Stimulated activated CD4-positive, alpha-beta T cell treated with anti-CD3 and anti-CD28 coated beads, Interleukin-1b, Interleukin-23, amount 100 ng/mL, for 48 hours (primary cell): ENCODE measurements at regions not wholly inside any gene's neighbourhood (a gene's known extent, or its start where the extent isn't known, plus 50 kb on each side); places are given as distances from the start of the nearest gene placed in this dataset.
A peak's percentile ranks its signal among the peaks of the same experiment; 100 is the strongest.

Experiments used
- DNase-seq: peaks from one replicate; pipeline ENCODE4 v3.0.0-alpha.2; 2020

GRCh38 chr4:138851391-138852335 lies 163.9 kb upstream of the NOCT start:
- DNase-seq: no peak

- no peak for DNase-seq
Measured at GRCh38 chr4:138845664-138846063, 169.9 kb upstream of the NOCT start.

- DNase-seq: no peak
Measured at GRCh38 chr4:138845054-138845453, 170.5 kb upstream of the NOCT start.

GRCh38 chr4:138843616-138844015 lies 172.0 kb upstream of the NOCT start:
- DNase-seq: no peak

GRCh38 chr4:138841343-138841742 lies 174.2 kb upstream of the NOCT start:
- no peak for DNase-seq

GRCh38 chr4:138838251-138838650 lies 177.3 kb upstream of the NOCT start:
- DNase-seq: no peak

- DNase-seq: no peak
Measured at GRCh38 chr4:138835832-138836533, 179.6 kb upstream of the NOCT start.

GRCh38 chr4:138833974-138834373 lies 181.6 kb upstream of the NOCT start:
- no peak for DNase-seq

GRCh38 chr4:138832563-138832962 lies 183.0 kb upstream of the NOCT start:
- peak; percentile 23 for DNase-seq

- DNase-seq: no peak
Measured at GRCh38 chr4:138831948-138832347, 183.6 kb upstream of the NOCT start.

GRCh38 chr4:138828926-138829325 lies 186.7 kb upstream of the NOCT start:
- DNase-seq: no peak

- no peak for DNase-seq
Measured at GRCh38 chr4:138826754-138827153, 188.8 kb upstream of the NOCT start.

GRCh38 chr4:138826322-138826721 lies 189.3 kb upstream of the NOCT start:
- no peak for DNase-seq

GRCh38 chr4:138821331-138821730 lies 194.2 kb upstream of the NOCT start:
- no peak for DNase-seq

GRCh38 chr4:138816875-138817274 lies 198.7 kb upstream of the NOCT start:
- no peak for DNase-seq

GRCh38 chr4:138815811-138816210 lies 199.8 kb upstream of the NOCT start:
- no peak for DNase-seq

- DNase-seq: no peak
Measured at GRCh38 chr4:138805736-138806135, 209.8 kb upstream of the NOCT start.

GRCh38 chr4:138804711-138805110 lies 210.9 kb upstream of the NOCT start:
- DNase-seq: no peak

- DNase-seq: no peak
Measured at GRCh38 chr4:138803051-138803450, 212.5 kb upstream of the NOCT start.

GRCh38 chr4:138802499-138802898 lies 213.1 kb upstream of the NOCT start:
- no peak for DNase-seq

- DNase-seq: no peak
Measured at GRCh38 chr4:138800421-138800820, 215.2 kb upstream of the NOCT start.

GRCh38 chr4:138798404-138798803 lies 217.2 kb upstream of the NOCT start:
- DNase-seq: no peak

- DNase-seq: no peak
Measured at GRCh38 chr4:138797646-138798045, 217.9 kb upstream of the NOCT start.

GRCh38 chr4:138796761-138797160 lies 218.8 kb upstream of the NOCT start:
- DNase-seq: no peak
